K562 (cell line): ENCODE measurements at regions not wholly inside any gene's neighbourhood (a gene's known extent, or its start where the extent isn't known, plus 50 kb on each side); places are given as distances from the start of the nearest gene placed in this dataset.

Source experiments
- CAMTA2 ChIP-seq: fragments of 250-450 bp; sonication (Bioruptor Pico); conservative IDR thresholded peaks from 2 replicates; pipeline ENCODE4 v1.5.1; 2022
- CHD4 ChIP-seq: fragments of 200-600 bp; sonication (generic); IDR thresholded peaks from 3 replicates; pipeline ENCODE4 v1.6.1; 2012; ENCODE audit warnings: low read depth, mild to moderate bottlenecking, mixed read lengths, low read length, inconsistent platforms; ENCODE audit not compliant: insufficient read depth, insufficient replicate concordance, poor library complexity, severe bottlenecking
- HDAC1 ChIP-seq, 2 experiments: fragments of 450-650 bp; IDR thresholded peaks; 2 replicates each; pipeline ENCODE4 v1.6.1; 2016 to 2017; ENCODE audit warnings: inconsistent platforms in 1 of 2, mild to moderate bottlenecking in 1 of 2, moderate library complexity in 1 of 2
- MAZ ChIP-seq, 2 experiments: fragments of 450-650 bp in 1 of 2; sonication (generic) in 1 of 2; formaldehyde crosslinking; IDR thresholded peaks in 1 of 2; conservative IDR thresholded peaks in 1 of 2; 2 replicates each; pipeline versions ENCODE4 v1.4.0 to v1.5.0; 2020; ENCODE audit warnings: mild to moderate bottlenecking in 1 of 2, missing genetic modification reagents in 1 of 2
- NFIX ChIP-seq: fragments of 250-450 bp; sonication (Bioruptor Pico); IDR thresholded peaks from 2 replicates; pipeline ENCODE4 v1.4.0; 2020; ENCODE audit warnings: low read depth, mild to moderate bottlenecking, moderate library complexity
- NR2C1 ChIP-seq, 2 experiments: fragments of 450-650 bp; IDR thresholded peaks; 2 replicates each; pipeline ENCODE4 v1.6.1; 2017; ENCODE audit warnings: mild to moderate bottlenecking in 2 of 2, antibody characterized with exemption in 1 of 2, inconsistent platforms in 1 of 2, missing compliant biosample characterization in 1 of 2, missing genetic modification characterization in 1 of 2
- RCOR1 ChIP-seq, 2 experiments: IDR thresholded peaks; 2 replicates each; pipeline ENCODE4 v1.6.1; 2012; ENCODE audit warnings: low read depth in 2 of 2, low read length in 2 of 2, borderline replicate concordance in 1 of 2, improper control_type of control experiment in 1 of 2
- RUNX1 ChIP-seq: sonication (generic); IDR thresholded peaks from 2 replicates; pipeline ENCODE4 v1.6.1; 2016; ENCODE audit warnings: antibody characterized with exemption, low read depth
- TF ChIP-seq, protein P1 (sequence below), 3 experiments: IDR thresholded peaks in 2 of 3; conservative IDR thresholded peaks in 1 of 3; 2 replicates each; pipeline ENCODE4 v1.5.1; 2011 to 2012; ENCODE audit warnings: low read length in 3 of 3, mild to moderate bottlenecking in 3 of 3, control low read depth in 2 of 3, improper control_type of control experiment in 1 of 3, inconsistent platforms in 1 of 3, low read depth in 1 of 3, mixed read lengths in 1 of 3, moderate library complexity in 1 of 3; ENCODE audit not compliant: insufficient read depth in 2 of 3
- TF ChIP-seq, protein P2 (sequence below): sonication (generic); formaldehyde crosslinking; IDR thresholded peaks from 2 replicates; pipeline ENCODE4 v1.9.0; 2022; ENCODE audit warnings: mild to moderate bottlenecking, missing genetic modification reagents

DNA sequence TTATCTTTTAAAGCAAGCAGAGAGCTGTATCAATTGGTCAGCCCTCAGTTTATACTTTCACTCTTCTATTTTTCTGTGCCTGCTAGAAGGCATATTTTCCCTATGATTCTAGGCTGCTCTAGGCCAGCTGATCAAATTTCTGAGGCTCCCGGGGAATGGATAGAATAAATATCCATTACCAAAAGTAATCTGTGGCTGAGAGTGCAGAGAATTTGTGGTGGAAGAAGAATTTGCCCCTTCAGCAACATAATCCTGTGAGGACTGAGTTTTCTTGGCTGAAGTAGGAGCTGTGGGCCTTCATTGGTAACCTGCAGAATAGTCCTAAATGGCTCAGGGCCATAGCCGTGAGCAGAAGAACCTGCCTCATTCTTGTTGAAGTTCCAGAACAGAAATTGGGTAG is 314.6 kb upstream of the CASK start:
- TF ChIP-seq, protein P1, sequence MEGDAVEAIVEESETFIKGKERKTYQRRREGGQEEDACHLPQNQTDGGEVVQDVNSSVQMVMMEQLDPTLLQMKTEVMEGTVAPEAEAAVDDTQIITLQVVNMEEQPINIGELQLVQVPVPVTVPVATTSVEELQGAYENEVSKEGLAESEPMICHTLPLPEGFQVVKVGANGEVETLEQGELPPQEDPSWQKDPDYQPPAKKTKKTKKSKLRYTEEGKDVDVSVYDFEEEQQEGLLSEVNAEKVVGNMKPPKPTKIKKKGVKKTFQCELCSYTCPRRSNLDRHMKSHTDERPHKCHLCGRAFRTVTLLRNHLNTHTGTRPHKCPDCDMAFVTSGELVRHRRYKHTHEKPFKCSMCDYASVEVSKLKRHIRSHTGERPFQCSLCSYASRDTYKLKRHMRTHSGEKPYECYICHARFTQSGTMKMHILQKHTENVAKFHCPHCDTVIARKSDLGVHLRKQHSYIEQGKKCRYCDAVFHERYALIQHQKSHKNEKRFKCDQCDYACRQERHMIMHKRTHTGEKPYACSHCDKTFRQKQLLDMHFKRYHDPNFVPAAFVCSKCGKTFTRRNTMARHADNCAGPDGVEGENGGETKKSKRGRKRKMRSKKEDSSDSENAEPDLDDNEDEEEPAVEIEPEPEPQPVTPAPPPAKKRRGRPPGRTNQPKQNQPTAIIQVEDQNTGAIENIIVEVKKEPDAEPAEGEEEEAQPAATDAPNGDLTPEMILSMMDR (IDR thresholded peaks at IDR 0.05 in 2 of 3, conservative IDR thresholded peaks at IDR 0.05 in 1 of 3; ENCODE audit: insufficient read depth in 2 of 3, low read depth in 1 of 3, low read length in 3 of 3) = no peak
- TF ChIP-seq CAMTA2 = no peak
- TF ChIP-seq RCOR1 (IDR thresholded peaks at IDR 0.05; ENCODE audit: borderline replicate concordance in 1 of 2, low read depth in 2 of 2, low read length in 2 of 2) = no peak
- TF ChIP-seq MAZ (CRISPR knock-in tag; conservative IDR thresholded peaks at IDR 0.05 in 1 of 2, IDR thresholded peaks at IDR 0.05 in 1 of 2) = no peak
- TF ChIP-seq HDAC1 (IDR thresholded peaks at IDR 0.05) = no peak
- TF ChIP-seq CHD4 = no peak
- no peak for TF ChIP-seq RUNX1
- TF ChIP-seq, protein P2, sequence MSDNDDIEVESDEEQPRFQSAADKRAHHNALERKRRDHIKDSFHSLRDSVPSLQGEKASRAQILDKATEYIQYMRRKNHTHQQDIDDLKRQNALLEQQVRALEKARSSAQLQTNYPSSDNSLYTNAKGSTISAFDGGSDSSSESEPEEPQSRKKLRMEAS = no peak
- no peak for TF ChIP-seq NR2C1 (IDR thresholded peaks at IDR 0.05)
- no peak for TF ChIP-seq NR2C1 (tag; IDR thresholded peaks at IDR 0.05)
- TF ChIP-seq NFIX (CRISPR knock-in tag) = no peak
